Gastroesophageal sphincter (tissue), 4 donors: ENCODE measurements at regions not wholly inside any gene's neighbourhood (a gene's known extent, or its start where the extent isn't known, plus 50 kb on each side); places are given as distances from the start of the nearest gene placed in this dataset.
"Not testable (repeated sequence)": the region's sequence is repeated elsewhere in the genome, so short reads cannot be mapped to it uniquely, and the experiment has no call there.

Source experiments
- ATAC-seq: fragments of 150-250 bp; one replicate; pipeline ENCODE4 v1.9.1; 2016; ENCODE audit warnings: mild to moderate bottlenecking, moderate library complexity
- H3K27ac ChIP-seq, 4 donors: fragments of 200-600 bp; sonication (generic) in 3 of 4; 1 replicate in 3 of 4; 2 replicates in 1 of 4; pipeline ENCODE4 v1.5.1; 2016 to 2019
- H3K27me3 ChIP-seq: fragments of 200-600 bp; sonication (generic); one replicate; pipeline ENCODE4 v1.5.1; 2019
- H3K36me3 ChIP-seq, 2 donors: fragments of 200-600 bp; sonication (generic); one replicate each; pipeline ENCODE4 v1.5.1; 2019; ENCODE audit warnings: control low read depth in 1 of 2
- H3K4me1 ChIP-seq, 3 donors: fragments of 200-600 bp; sonication (generic); 1 replicate in 2 of 3; 2 replicates in 1 of 3; pipeline ENCODE4 v1.5.1; 2016 to 2019; ENCODE audit warnings: control low read depth in 2 of 3
- H3K4me3 ChIP-seq, 2 donors: fragments of 200-600 bp; sonication (generic); one replicate each; pipeline ENCODE4 v1.5.1; 2019; ENCODE audit warnings: mild to moderate bottlenecking in 1 of 2, moderate library complexity in 1 of 2
- H3K9me3 ChIP-seq, 3 donors: fragments of 200-600 bp; sonication (generic); one replicate each; pipeline ENCODE4 v1.5.1; 2017 to 2019; ENCODE audit warnings: control low read depth in 2 of 3
- EP300 ChIP-seq: sonication (generic); formaldehyde crosslinking; IDR thresholded peaks from one replicate; pipeline ENCODE4 v1.6.1; 2017; ENCODE audit warnings: antibody characterized with exemption, mild to moderate bottlenecking
- POLR2A ChIP-seq, 2 donors: fragments of 450-650 bp; IDR thresholded peaks; one replicate each; pipeline ENCODE4 v1.6.1; 2017; ENCODE audit warnings: antibody characterized with exemption in 2 of 2, mild to moderate bottlenecking in 2 of 2, moderate library complexity in 1 of 2
- POLR2AphosphoS5 ChIP-seq: sonication (generic); formaldehyde crosslinking; IDR thresholded peaks from one replicate; pipeline ENCODE4 v1.6.1; 2017; ENCODE audit warnings: antibody characterized with exemption
- WGBS, 2 donors: methylation state at CpG; one replicate each; pipeline ENCODE4 v1.1.5; 2018; ENCODE audit warnings: low coverage in 1 of 2; 5-methylcytosine and 5-hydroxymethylcytosine counted together
- TF ChIP-seq, protein P1 (sequence below), 4 experiments: fragments of 200-600 bp in 2 of 4; fragments of 450-650 bp in 2 of 4; sonication (generic) in 1 of 4; IDR thresholded peaks; one replicate each; pipeline ENCODE4 v1.5.1; 2017 to 2019; ENCODE audit warnings: antibody characterized with exemption in 4 of 4, mild to moderate bottlenecking in 2 of 4, moderate library complexity in 2 of 4

DNA sequence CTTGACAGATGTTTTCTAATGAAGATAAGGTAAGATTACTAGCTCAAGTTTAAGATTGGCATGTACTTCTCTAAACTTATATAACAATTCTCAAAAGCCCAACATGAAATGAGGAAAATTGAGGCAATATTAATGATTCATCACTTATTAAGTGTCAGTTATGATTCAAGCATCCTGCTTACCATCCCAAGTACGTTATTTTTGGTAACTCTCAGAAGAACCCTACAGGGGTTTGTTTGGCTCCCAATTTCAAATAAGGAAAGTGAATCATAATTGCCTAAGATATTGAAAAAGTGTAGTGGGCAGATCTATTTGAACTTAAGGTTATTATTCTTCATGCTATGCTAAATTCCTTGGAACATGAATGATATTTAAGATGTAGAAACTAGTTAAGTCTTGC lies 387.9 kb upstream of the TENM3 start:
- Histone ChIP-seq H3K4me3 (no peak overlapping the region), H3K9me3 (no peaks in the 10 kb centered on the region), H3K27ac (no peak overlapping the region), H3K27me3 (no peaks in the 10 kb centered on the region), H3K4me1 (no peaks in the 10 kb centered on the region), H3K36me3 (no peaks in the 10 kb centered on the region)
- TF ChIP-seq POLR2AphosphoS5: no peak
- TF ChIP-seq EP300: no peak
- no peak for TF ChIP-seq POLR2A (IDR thresholded peaks at IDR 0.05)
- TF ChIP-seq, protein P1, sequence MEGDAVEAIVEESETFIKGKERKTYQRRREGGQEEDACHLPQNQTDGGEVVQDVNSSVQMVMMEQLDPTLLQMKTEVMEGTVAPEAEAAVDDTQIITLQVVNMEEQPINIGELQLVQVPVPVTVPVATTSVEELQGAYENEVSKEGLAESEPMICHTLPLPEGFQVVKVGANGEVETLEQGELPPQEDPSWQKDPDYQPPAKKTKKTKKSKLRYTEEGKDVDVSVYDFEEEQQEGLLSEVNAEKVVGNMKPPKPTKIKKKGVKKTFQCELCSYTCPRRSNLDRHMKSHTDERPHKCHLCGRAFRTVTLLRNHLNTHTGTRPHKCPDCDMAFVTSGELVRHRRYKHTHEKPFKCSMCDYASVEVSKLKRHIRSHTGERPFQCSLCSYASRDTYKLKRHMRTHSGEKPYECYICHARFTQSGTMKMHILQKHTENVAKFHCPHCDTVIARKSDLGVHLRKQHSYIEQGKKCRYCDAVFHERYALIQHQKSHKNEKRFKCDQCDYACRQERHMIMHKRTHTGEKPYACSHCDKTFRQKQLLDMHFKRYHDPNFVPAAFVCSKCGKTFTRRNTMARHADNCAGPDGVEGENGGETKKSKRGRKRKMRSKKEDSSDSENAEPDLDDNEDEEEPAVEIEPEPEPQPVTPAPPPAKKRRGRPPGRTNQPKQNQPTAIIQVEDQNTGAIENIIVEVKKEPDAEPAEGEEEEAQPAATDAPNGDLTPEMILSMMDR (IDR thresholded peaks at IDR 0.05): no peak
- 45 to 58% methylated on average over 1 of the region's 1 CpG for WGBS, 2 donors
- no peak for ATAC-seq

DNA sequence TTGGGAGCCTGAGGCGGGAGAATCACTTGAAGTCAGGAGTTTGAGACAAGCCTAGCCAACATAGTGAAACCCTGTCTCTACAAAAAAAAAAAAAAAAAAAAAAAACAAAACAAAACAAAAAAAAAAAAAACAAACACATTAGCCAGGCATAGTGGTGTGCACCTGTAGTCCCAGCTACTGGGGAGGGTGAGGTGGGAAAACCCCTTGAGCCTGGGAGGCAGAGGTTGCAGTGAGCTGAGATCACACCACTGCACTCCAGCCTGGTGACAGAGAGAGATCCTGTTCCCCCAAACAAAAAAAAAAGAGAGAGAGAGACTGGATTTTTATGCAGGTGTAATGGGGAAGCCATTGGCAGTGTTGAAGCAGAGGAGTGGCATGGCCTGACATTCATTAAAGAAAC lies 385.7 kb upstream of the TENM3 start:
- ATAC-seq, H3K36me3 ChIP-seq, H3K4me3 ChIP-seq, H3K4me1 ChIP-seq, H3K27ac ChIP-seq, H3K27me3 ChIP-seq, H3K9me3 ChIP-seq: not testable (repeated sequence)
- 100% methylated on average over 1 of the region's 1 CpG for WGBS, 2 donors

DNA sequence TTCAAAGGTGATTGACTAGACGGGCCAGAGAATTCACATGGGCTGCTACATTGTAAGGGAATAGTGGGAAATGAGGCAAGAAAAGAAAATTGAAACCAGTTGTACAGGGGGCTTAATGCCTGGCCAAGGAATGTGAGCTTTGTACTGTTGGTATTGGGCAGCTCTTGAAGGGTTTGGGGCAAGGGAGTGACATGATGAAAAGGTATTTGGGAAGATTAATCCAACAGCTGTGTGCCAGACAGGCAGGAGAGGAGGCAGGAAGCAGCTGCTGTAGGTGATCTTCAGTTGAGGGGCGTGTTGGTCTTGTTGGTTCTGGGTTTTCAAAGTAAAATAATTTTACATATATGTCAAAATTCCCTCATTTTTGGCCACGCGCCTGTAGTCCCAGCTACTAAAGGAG lies 384.5 kb upstream of the TENM3 start:
- Histone ChIP-seq H3K27me3 (no peaks in the 10 kb centered on the region), H3K36me3 (no peaks in the 10 kb centered on the region), H3K4me1 (no peaks in the 10 kb centered on the region), H3K4me3 (no peak overlapping the region), H3K9me3 (no peaks in the 10 kb centered on the region), H3K27ac (no peak overlapping the region)
- TF ChIP-seq POLR2AphosphoS5 (no peak), EP300 (no peak), POLR2A (IDR thresholded peaks at IDR 0.05) (no peak)
- TF ChIP-seq, protein P1 (IDR thresholded peaks at IDR 0.05): no peak
- 0 to 45% methylated on average over 1 to 2 of the region's 4 CpGs for WGBS, 2 donors
- no peak for ATAC-seq

DNA sequence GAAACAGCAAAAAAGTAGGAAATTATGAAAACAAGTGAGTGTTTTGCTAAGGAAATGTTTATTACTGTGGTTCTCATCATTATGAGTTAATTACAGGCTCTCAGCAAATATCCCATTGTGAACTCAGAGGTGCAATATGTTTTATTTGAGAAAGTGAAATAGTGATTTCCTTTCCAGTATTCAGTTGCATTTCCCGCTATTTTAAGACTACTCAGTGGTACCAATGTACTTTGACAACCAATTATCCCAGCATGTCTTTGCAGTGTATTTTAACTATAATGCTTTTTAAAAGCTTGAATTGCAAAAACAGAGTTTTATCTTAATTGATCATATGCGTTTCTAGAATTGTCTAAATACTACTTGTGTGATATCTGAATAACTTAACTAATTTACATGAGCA lies 383.8 kb upstream of the TENM3 start:
- TF ChIP-seq POLR2A (IDR thresholded peaks at IDR 0.05): no peak
- TF ChIP-seq, protein P1 (IDR thresholded peaks at IDR 0.05): no peak
- TF ChIP-seq POLR2AphosphoS5: no peak
- no peak for TF ChIP-seq EP300
- ATAC-seq: no peak
- WGBS, 2 donors: 80 to 95% methylated on average over 2 of the region's 2 CpGs
- H3K27me3 ChIP-seq: no peaks in the 10 kb centered on the region
- no peak overlapping the region for H3K4me3 ChIP-seq
- H3K9me3 ChIP-seq: no peaks in the 10 kb centered on the region
- no peaks in the 10 kb centered on the region for H3K4me1 ChIP-seq
- no peak overlapping the region for H3K27ac ChIP-seq
- no peaks in the 10 kb centered on the region for H3K36me3 ChIP-seq

DNA sequence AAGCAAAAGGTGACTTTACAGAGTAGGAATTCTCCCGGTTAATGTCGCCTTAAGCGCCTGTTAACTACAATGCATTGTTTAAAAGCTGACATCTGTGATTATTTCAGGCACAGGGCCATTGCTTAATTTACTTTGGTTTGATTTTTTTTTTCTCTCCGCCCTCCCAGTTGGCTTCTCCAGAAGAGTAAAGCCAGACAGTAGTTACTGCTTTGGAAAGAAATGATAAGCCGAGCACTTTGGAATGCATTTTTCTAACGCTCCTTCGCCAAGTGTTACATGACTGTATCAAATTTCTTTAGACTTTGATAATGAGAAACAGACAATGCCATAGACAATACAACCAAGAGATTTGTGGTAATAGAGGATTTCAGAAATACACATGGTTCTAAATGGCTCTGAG lies 383.0 kb upstream of the TENM3 start:
- Histone ChIP-seq H3K9me3 (no peaks in the 10 kb centered on the region), H3K27me3 (no peaks in the 10 kb centered on the region), H3K36me3 (no peaks in the 10 kb centered on the region), H3K27ac (no peak overlapping the region), H3K4me3 (no peak overlapping the region), H3K4me1 (no peaks in the 10 kb centered on the region)
- WGBS, 2 donors: 22 to 39% methylated on average over 6 to 7 of the region's 7 CpGs
- TF ChIP-seq, protein P1 (IDR thresholded peaks at IDR 0.05): no peak
- TF ChIP-seq EP300 (no peak), POLR2A (IDR thresholded peaks at IDR 0.05) (no peak), POLR2AphosphoS5 (no peak)
- ATAC-seq: no peak

DNA sequence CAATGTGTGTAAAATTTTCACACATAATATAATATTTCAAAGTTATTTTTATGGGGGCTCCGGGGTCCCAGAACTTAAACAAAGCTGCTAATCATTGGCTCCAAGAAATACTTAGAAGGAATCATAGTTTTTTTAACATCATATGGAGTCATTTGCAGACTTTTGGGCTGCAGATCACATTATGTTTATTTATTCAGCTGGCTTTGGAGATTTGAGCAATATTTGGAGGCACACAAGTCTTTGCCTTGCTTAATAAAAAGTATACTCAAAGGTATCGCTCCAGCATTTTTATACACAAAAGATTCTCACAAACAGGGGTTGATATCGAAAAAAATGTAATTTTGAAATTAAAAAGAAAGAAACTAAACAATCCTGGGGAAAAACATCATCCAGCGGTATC lies 382.5 kb upstream of the TENM3 start:
- Histone ChIP-seq H3K36me3 (no peaks in the 10 kb centered on the region), H3K4me1 (no peaks in the 10 kb centered on the region), H3K27ac (no peak overlapping the region), H3K27me3 (no peaks in the 10 kb centered on the region), H3K4me3 (no peak overlapping the region), H3K9me3 (no peaks in the 10 kb centered on the region)
- 66 to 67% methylated on average over 4 of the region's 4 CpGs for WGBS, 2 donors
- ATAC-seq: no peak
- TF ChIP-seq POLR2A (IDR thresholded peaks at IDR 0.05) (no peak), POLR2AphosphoS5 (no peak)
- TF ChIP-seq, protein P1 (IDR thresholded peaks at IDR 0.05): no peak
